Renal cortex interstitium (tissue), 11 donors: ENCODE measurements at regions not wholly inside any gene's neighbourhood (a gene's known extent, or its start where the extent isn't known, plus 50 kb on each side); places are given as distances from the start of the nearest gene placed in this dataset.

Experiments
- DNase-seq, 11 donors: peaks; one replicate each; pipeline ENCODE4 v3.0.0-alpha.2; 2013; ENCODE audit warnings: low read depth in 9 of 11, low spot score in 4 of 11; ENCODE audit errors: extremely low read depth in 1 of 11

GRCh38 chr19:31167690-31168089, 181.5 kb downstream of the TSHZ3 start:
- no peak for DNase-seq

DNA sequence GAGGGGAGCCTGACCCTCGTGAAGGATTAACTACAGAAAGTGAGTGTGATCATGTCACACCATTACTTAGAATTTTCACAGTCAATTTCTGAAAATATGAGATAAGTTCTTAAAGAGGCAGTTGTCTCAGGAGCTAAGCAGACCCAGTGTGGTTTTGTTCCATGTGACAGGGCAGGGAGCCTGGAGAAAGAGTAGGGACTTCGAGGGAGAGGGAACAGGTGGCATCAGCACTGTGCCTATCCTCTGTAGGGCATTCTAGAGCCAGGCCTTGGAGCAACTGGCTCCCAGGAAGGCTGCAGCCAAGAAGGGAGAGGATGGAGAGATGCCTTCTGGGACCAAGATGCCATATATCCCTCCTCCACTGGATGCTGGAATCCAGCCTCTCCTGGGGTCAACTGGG, 183.0 kb downstream of the TSHZ3 start:
- DNase-seq = no peak

GRCh38 chr19:31164791-31165251, 184.4 kb downstream of the TSHZ3 start:
- DNase-seq = peak in 1 of 11 donors; percentile 14

DNA sequence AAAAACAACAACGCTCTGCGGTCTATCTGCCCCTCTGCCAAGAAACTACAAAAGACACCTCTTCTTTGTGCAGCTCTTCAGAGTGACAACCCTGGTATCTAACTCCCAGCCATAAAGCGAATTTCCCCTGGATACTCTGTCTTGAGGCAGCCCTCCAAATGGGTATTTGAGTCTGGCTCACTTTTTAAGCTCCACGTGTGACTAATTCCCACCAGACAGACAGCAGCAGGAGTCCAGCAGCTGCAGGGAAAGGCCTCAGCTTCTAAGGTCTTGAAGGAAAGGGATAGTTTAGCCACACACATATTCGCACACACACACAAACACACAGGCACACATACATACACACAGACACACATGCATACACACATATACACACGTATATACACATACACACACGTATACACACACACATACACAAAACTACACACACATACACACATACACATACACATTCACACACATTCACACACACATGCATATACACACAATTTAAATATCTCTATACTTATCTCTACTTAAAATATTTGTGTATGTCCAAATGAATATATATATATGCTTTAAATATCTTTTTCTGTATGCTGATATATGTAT, 188.8 kb downstream of the TSHZ3 start:
- no peak for DNase-seq

DNA sequence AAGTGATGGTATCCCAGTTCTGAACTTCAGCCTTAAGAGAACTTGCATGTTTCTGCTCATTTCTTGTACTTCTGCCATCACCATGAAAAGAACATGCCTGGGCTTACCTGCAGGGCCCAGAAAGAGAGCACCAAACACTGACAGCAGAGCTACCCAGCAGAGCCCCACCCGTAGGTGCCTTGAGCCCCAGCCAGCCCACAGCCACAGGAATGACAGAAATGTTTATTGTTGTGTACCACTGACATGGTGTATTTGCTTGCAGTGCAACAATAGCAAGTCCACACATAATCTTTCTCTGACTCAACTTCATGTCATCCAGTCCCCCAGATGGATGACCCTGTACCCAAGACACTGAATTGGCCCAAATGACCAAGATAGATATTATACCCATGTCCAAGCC, 195.2 kb downstream of the TSHZ3 start:
- no peak for DNase-seq

DNA sequence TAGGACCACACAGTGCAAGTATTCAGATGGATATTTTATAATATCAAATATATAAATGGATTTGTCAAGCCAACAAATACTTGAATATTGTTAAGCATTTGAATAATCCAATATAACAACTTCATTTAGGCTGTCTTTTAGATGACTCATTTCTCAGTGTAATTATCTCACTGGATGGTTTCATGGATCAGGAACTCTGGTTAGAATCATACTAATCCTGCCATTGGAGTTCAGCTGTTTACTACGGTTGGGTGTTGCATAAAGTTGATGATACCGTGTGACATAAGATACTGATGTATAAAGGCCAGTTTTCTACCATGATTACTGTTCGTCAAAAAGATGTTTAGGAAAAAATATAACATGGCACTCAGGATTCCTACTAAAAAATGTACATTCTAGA, 196.3 kb downstream of the TSHZ3 start:
- no peak for DNase-seq

DNA sequence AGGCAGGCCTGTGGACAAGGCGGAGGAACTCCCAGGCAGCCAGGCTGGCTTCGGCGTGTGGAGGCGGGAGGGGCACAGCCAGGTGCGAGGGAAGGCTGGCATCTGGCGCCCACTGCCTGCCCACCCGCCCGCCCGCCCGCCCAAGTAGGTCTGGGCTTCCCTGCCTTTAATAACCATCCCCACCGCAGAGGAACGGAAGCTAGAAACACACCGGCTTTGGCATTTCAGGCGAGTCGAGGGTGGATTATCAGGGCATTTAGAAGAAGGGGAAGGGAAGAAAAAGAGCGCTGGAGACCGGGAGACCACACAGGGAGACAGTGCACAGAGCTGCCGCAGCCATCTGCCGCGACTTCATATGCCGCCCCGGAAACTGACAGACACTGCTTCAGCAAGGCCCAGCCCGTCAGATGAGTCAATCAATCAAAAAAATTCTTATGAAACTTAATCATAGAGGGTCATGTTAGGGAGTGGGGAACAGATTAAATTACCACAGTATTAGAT, 199.7 kb downstream of the TSHZ3 start:
- DNase-seq = no peak

GRCh38 chr19:31148671-31149070, 200.6 kb downstream of the TSHZ3 start:
- no peak for DNase-seq

DNA sequence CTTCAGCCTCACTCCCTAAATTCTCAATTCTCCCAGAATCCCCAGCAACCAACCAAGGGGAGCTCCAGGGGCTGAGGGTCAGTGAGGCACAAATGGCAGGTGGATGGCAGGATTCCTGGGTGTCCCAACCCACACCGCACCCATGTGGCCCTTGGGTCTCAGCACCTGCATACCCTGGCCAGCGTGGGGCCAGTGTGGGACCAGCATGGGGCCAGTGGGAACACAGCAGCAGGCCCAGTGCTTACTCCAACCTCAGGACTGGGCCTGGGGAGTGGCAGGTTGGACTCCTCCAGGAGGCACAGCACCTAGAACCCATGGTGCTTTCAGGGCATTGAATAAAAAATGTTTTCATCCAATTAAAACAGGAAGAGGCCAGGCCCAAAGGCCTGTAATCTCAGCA, 202.0 kb downstream of the TSHZ3 start:
- no peak for DNase-seq

GRCh38 chr19:31146546-31147183, 202.6 kb downstream of the TSHZ3 start:
- DNase-seq = no peak

GRCh38 chr19:31146015-31146414, 203.2 kb downstream of the TSHZ3 start:
- no peak for DNase-seq

GRCh38 chr19:31145007-31145406, 204.2 kb downstream of the TSHZ3 start:
- DNase-seq = no peak

DNA sequence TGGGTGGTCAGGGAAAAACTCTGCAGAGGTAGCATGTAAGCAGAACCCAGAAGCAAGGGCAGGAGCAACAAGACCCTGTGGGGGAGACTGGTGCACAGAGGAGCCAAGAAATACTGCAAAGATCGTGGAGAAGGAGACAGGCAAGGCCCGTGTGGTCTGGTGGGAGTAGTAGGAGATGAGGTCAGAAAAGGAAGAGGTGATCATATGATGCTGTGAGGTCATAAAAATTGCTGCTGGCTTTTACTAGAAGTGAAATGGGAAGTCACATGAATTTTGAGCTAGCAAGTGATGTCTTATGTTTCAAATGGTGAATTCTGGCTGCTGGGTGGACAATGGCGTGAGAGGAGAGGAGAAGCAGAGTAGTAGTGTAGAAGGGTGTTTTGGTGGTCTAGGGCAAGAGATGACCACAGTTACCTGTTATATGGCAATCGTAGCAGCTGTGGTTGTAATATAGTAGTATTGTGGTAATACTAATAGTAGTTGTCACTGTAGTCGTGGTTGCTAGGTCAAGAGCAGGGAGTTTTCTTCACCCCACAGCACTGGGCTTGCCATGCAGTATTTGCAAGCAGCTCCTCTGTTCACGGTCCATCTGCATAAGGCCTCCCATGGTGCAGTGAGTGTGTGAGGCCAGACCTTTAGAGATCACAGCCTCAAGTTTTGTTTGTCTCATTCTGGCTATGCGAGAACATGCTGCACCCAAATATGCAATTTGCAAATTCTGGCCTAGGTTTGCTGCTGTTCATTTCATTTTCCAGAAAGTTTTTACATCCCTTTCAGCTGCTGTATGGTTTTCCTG, 205.0 kb downstream of the TSHZ3 start:
- no peak for DNase-seq

- DNase-seq = no peak
These were observed 207.9 kb downstream of the TSHZ3 start for GRCh38 chr19:31141301-31141700.

DNA sequence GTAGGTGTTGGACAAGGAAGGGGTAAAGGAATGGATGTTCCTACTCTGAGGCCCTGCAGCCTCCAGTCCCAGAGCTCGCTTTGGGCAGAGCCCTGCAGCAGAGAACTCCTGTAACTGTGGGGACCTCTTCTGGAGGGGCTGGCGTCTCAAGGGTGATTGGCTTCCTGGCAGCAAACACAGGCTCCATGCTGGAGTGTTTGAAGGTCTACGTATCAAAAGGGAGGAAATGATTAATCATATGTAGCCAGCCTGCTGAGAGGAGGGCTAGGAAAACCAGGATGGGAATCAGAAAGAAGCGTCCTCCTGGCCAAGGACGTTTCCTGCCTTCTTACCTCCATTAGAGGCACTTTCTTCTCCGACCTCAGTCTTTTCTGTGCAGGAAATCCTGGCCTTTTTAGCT, 208.5 kb downstream of the TSHZ3 start:
- no peak for DNase-seq

DNA sequence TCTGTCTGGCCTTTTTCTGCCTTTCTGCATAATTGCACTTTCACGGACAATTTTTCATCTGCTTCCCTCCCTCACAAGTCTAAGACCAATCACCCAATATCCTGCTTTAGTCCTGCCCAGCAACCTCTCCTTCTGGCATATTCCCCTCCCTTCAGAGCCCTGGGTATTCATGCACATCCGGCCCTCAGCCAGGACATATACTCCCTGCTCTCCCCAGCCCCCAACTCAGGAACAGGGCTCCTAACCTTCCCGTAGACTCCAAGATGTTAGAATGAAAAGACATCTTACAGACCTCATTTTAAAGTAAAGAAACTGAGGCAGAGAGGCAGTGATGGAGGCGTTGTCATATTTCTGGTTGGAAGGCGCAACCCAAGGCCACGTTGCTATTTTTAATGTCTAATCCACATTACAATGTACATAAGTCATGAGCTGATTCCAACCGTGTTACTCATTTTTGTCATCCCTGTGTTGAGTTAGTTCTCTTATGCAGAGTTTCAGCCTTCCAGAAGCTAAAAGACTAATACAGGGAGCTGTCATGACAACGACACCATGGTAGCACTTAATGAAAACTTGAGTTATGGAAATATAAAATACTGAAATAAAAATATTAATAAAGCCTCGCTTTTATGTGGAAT, 209.2 kb downstream of the TSHZ3 start:
- DNase-seq = peak in 2 of 11 donors; percentile 15 to 26

- no peak for DNase-seq
These were observed 211.2 kb downstream of the TSHZ3 start for GRCh38 chr19:31138077-31138476.

DNA sequence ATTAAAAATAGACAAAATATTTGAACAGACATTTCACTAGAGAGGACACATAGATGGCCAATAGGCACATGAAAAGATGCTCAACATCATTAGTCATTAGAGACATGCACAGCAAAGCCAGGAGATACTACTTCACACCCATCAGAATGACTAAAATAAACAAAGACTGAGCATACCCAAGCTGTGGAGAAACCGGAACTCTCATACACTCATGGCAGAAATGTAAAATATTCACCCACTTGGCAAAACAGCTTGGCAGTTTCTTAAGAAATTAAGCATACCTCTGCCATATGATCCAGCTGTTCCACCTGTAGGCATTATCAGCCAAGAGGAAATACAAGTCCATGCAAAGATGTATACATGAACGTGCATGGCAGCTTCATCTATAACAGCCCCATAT, 213.4 kb downstream of the TSHZ3 start:
- no peak for DNase-seq

DNA sequence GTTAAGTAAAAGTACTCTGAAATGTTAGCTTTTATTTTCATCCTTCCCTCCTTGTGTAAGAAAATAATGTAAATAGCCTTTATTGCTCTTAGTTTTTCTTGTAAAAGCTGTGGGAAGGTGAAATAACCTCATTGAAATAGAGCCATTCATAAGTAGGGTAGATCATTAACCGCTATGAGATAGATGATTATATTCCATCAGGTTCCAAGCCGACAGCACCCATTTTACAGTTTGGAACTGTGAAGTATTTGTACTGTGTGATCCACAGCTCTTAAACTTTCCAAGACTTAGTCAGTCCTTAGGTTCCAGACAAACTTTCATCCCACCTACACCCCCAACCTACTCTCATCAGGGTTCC, 216.5 kb downstream of the TSHZ3 start:
- DNase-seq = no peak

- DNase-seq = no peak
These were observed 220.9 kb downstream of the TSHZ3 start for GRCh38 chr19:31128291-31128690.
